ENCODE measurements at regions not wholly inside any gene's neighbourhood (a gene's known extent, or its start where the extent isn't known, plus 50 kb on each side); places are given as distances from the start of the nearest gene placed in this dataset.

GRCh38 chr10:53548664-53549063 lies 776.1 kb upstream of the MBL2 start:
- TF ChIP-seq CTCF (IDR thresholded peaks at IDR 0.05; ENCODE audit: low read length) (no peak), EZH2 (IDR thresholded peaks at IDR 0.05; ENCODE audit: borderline replicate concordance, low read length) (no peak)

Data from OCI-LY1 (cell line).